Right atrium auricular region (tissue), 2 donors: ENCODE measurements at regions not wholly inside any gene's neighbourhood (a gene's known extent, or its start where the extent isn't known, plus 50 kb on each side); places are given as distances from the start of the nearest gene placed in this dataset.

Source experiments
- DNase-seq: peaks from one replicate; pipeline ENCODE4 v3.0.0-alpha.2; 2019; ENCODE audit warnings: low spot score
- H3K27ac ChIP-seq, 2 donors: fragments of 200-600 bp; sonication (generic); 1 replicate in 1 of 2; 2 replicates in 1 of 2; pipeline ENCODE4 v1.5.1; 2016 to 2019
- H3K27me3 ChIP-seq, 2 donors: fragments of 200-600 bp; sonication (generic); one replicate each; pipeline versions ENCODE4 v1.5.1 to v1.6.0; 2017 to 2019
- H3K36me3 ChIP-seq: fragments of 200-600 bp; sonication (generic); one replicate; pipeline ENCODE4 v1.5.1; 2016
- H3K4me1 ChIP-seq, 2 donors: fragments of 200-600 bp; sonication (generic); one replicate each; pipeline versions ENCODE4 v1.5.1 to v1.6.0; 2017 to 2019
- H3K4me3 ChIP-seq, 2 donors: fragments of 200-600 bp; sonication (generic); 1 replicate in 1 of 2; 2 replicates in 1 of 2; pipeline ENCODE4 v1.5.1; 2017 to 2019; ENCODE audit warnings: mild to moderate bottlenecking in 1 of 2, moderate library complexity in 1 of 2
- H3K9me3 ChIP-seq, 2 donors: fragments of 200-600 bp; sonication (generic); one replicate each; pipeline ENCODE4 v1.5.1; 2019
- TF ChIP-seq, protein P1 (sequence below), 2 donors: fragments of 200-600 bp; sonication (generic); IDR thresholded peaks; one replicate each; pipeline ENCODE4 v1.5.1; 2019; ENCODE audit warnings: antibody characterized with exemption in 2 of 2

DNA sequence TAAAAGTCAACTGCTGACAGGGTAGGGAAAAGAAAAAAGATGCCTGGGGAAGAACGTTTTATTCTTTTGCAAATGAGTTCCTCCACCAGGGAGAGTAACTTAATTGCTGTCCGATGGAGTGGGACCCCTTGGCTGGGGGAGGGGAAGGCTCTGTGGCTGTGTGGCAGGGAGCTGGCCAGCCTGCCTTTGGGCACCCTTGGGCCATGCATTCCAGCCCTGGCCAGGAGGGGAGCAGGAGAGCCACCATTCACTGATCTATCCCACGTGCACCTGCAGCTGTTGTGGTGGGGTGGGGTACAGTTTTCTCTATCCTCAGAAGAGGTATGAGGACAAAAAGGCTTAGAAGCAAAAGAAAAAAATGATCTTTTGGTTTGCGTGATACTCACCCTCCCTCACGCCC, 116.9 kb downstream of the KCNK1 start:
- no peak overlapping the region for H3K27ac ChIP-seq
- no peak for DNase-seq
- H3K4me3 ChIP-seq = no peak overlapping the region
- H3K9me3 ChIP-seq = no peaks in the 10 kb centered on the region
- no peaks in the 10 kb centered on the region for H3K36me3 ChIP-seq
- H3K27me3 ChIP-seq = no peaks in the 10 kb centered on the region
- TF ChIP-seq, protein P1, sequence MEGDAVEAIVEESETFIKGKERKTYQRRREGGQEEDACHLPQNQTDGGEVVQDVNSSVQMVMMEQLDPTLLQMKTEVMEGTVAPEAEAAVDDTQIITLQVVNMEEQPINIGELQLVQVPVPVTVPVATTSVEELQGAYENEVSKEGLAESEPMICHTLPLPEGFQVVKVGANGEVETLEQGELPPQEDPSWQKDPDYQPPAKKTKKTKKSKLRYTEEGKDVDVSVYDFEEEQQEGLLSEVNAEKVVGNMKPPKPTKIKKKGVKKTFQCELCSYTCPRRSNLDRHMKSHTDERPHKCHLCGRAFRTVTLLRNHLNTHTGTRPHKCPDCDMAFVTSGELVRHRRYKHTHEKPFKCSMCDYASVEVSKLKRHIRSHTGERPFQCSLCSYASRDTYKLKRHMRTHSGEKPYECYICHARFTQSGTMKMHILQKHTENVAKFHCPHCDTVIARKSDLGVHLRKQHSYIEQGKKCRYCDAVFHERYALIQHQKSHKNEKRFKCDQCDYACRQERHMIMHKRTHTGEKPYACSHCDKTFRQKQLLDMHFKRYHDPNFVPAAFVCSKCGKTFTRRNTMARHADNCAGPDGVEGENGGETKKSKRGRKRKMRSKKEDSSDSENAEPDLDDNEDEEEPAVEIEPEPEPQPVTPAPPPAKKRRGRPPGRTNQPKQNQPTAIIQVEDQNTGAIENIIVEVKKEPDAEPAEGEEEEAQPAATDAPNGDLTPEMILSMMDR (IDR thresholded peaks at IDR 0.05) = peak in 1 of 2 donors; percentile 10
- H3K4me1 ChIP-seq = peaks cover 0 to 16% of the 10 kb centered on the region in 2 donors

DNA sequence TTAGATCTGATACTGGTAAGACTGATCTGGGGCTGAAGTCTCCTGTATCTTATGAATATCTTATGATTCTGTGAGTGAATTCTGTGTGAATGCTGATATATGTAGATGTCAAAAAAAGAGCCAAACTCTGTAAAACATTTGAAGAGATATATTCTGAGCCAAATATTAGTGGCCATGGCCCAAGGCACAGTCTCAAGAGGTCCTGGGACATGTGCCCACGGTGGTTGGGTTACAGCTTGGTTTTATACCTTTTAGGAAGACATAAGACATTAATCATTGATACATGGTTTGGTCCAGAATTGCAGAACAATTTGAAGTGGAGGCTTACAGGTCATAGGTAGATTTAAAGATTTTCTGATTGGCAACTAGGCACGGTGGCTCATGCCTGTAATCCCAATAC, 118.3 kb downstream of the KCNK1 start:
- no peak for DNase-seq
- H3K27me3 ChIP-seq = no peaks in the 10 kb centered on the region
- no peaks in the 10 kb centered on the region for H3K9me3 ChIP-seq

DNA sequence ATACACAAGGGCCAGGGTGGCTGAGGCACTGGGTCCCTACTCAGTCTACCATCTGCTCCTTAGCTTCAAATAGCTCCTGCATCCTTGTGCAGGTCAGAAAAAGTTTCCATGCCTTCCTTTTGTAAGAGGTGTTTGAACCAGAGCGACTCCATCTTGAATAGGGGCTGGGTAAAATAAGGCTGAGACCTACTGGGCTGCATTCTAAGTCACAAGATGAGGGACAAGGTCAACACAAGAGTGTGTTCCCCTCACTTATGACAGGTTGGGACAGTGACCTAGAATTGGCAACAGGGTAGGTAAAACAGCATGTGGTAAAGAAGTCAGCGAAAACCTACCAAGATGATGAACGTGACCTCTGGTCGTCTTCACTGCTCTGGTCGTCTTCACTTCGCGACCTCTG, 120.5 kb downstream of the KCNK1 start:
- H3K27me3 ChIP-seq = no peaks in the 10 kb centered on the region
- peaks cover 0 to 13% of the 10 kb centered on the region in 2 donors for H3K4me1 ChIP-seq
- H3K27ac ChIP-seq = no peak overlapping the region
- TF ChIP-seq, protein P1 (IDR thresholded peaks at IDR 0.05) = no peak
- no peaks in the 10 kb centered on the region for H3K9me3 ChIP-seq
- no peak overlapping the region for H3K4me3 ChIP-seq
- no peak for DNase-seq
- no peaks in the 10 kb centered on the region for H3K36me3 ChIP-seq

More for the DNA sequence above, 118.3 kb downstream of the KCNK1 start:
- Histone ChIP-seq H3K4me3 (no peak overlapping the region), H3K4me1 (peaks cover 0 to 16% of the 10 kb centered on the region in 2 donors), H3K27ac (no peak overlapping the region), H3K36me3 (no peaks in the 10 kb centered on the region)
- TF ChIP-seq, protein P1 (IDR thresholded peaks at IDR 0.05) = no peak

DNA sequence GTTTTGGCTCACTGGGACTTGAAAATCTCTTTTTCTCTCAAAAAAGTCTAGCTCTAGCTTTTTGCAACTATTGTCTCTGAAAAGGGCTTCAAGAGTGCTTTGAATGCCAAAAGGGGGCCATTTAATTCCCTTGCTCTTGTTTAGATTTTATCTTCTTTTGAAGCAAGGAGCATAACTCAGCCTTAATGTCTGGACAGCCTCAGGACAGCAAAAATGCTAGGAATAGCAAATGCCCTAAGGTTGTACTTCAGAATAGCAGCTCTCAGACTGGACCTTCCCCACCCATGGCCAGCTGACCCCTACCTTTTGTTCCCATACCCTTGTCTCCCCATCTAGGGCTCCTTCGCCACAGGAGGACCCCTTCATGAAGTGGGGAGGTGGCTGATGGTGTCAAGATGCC, 121.4 kb downstream of the KCNK1 start:
- Histone ChIP-seq H3K4me3 (no peak overlapping the region), H3K36me3 (no peaks in the 10 kb centered on the region), H3K27ac (no peak overlapping the region), H3K27me3 (no peaks in the 10 kb centered on the region), H3K9me3 (no peaks in the 10 kb centered on the region), H3K4me1 (peaks cover 0 to 13% of the 10 kb centered on the region in 2 donors)
- DNase-seq = no peak
- TF ChIP-seq, protein P1 (IDR thresholded peaks at IDR 0.05) = no peak

DNA sequence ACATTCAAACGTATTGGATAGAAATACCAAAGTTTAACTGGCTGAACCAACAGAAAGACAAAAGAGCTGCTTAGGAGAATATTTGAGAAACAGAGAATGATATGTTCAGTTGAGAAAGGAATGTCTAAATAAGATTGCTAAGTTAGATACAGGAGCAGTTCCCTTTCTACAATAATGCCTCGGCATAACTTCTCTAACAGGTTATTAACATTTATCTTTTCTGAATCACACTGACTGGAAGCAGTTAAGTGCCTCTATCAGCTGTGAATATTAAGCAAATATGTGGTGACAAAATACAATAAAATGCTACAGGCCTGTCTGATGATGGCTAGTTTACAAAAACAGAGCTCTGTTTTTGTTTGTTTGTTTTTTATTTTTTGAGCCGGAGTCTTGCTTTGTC, 121.9 kb downstream of the KCNK1 start:
- Histone ChIP-seq H3K27me3 (no peaks in the 10 kb centered on the region), H3K27ac (no peak overlapping the region), H3K4me3 (no peak overlapping the region), H3K4me1 (peaks cover 0 to 12% of the 10 kb centered on the region in 2 donors), H3K9me3 (no peaks in the 10 kb centered on the region), H3K36me3 (no peaks in the 10 kb centered on the region)
- TF ChIP-seq, protein P1 (IDR thresholded peaks at IDR 0.05) = no peak
- DNase-seq = no peak

DNA sequence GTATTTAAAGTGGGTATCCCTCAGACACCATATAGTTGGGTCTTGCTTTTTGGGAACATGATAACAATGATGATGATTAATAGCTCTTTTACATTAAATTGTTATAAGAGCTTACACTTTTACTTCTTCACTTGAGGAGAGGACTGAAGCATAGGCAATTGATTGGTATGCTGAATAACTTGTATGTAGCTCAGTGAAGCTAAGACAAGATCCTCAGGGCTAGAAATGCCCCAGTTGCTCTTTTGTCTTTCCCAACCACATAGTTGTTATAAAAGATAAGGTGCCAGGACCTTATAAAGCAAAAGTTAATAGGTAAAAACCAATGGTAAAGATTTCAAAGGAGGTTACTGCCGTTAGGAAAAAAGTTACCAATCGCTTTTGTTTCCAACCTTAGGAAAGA, 123.4 kb downstream of the KCNK1 start:
- TF ChIP-seq, protein P1 (IDR thresholded peaks at IDR 0.05) = no peak
- H3K36me3 ChIP-seq = no peaks in the 10 kb centered on the region
- no peak overlapping the region for H3K27ac ChIP-seq
- H3K4me3 ChIP-seq = no peak overlapping the region
- no peaks in the 10 kb centered on the region for H3K27me3 ChIP-seq
- H3K4me1 ChIP-seq = no peaks in the 10 kb centered on the region
- DNase-seq = no peak
- no peaks in the 10 kb centered on the region for H3K9me3 ChIP-seq
